HCT116 (cell line): ENCODE measurements at regions not wholly inside any gene's neighbourhood (a gene's known extent, or its start where the extent isn't known, plus 50 kb on each side); places are given as distances from the start of the nearest gene placed in this dataset.

ENCODE experiments used
- ATAC-seq: fragments of 200-7000 bp; cut with Tn5 transposase; 2 replicates; pipeline ENCODE4 v1.9.1; 2020; ENCODE audit warnings: mild to moderate bottlenecking, moderate library complexity
- BruUV-seq: library from RNA; stranded (reverse); fragments of 400-500 nt; replicated peaks from 2 replicates; lab custom pipeline; 2021; lab: Mats Ljungman, UMichigan
- CTCF ChIA-PET: fragments of 300-600 bp; sonication (Branson Sonifier 250); formaldehyde crosslinking; loops from one replicate; lab custom pipeline; 2021; ENCODE audit warnings: antibody characterized with exemption; lab: Charles Lee
- POLR2A ChIA-PET: fragments of 300-600, 350-600 bp; sonication (Branson Sonifier 250); formaldehyde crosslinking; loops from one replicate; lab custom pipeline; 2021; ENCODE audit warnings: antibody characterized with exemption; lab: Charles Lee
- RAD21 ChIA-PET, 2 experiments: fragments of 300-600 bp; sonication (Branson Sonifier 250); formaldehyde crosslinking; loops; one replicate each; lab custom pipeline; 2023; ENCODE audit warnings: low total read pairs in 2 of 2; ENCODE audit not compliant: uncharacterized antibody in 2 of 2, unreplicated experiment in 2 of 2, low non-redundant PET in 1 of 2; lab: Charles Lee
- DNase-seq: peaks from one replicate; pipeline ENCODE4 v3.0.0-alpha.2; 2010; ENCODE audit warnings: low read depth, low spot score
- H2AFZ ChIP-seq: fragments of 200-600 bp; shearing (Covaris generic), sonication (generic); 2 replicates; pipeline ENCODE4 v1.6.1; 2017; ENCODE audit warnings: low read depth, mixed run types, mixed read lengths, antibody characterized with exemption, low read length; ENCODE audit not compliant: poor library complexity, severe bottlenecking
- H3K27ac ChIP-seq: 2 replicates; pipeline ENCODE4 v1.5.1; 2012; ENCODE audit warnings: low read depth, low read length
- H3K27me3 ChIP-seq: fragments of 200-600 bp; sonication (generic); 2 replicates; pipeline ENCODE4 v1.6.1; 2016; ENCODE audit warnings: mixed run types, low read length, mixed read lengths; ENCODE audit not compliant: insufficient read depth
- H3K36me3 ChIP-seq, 2 experiments: fragments of 200-500 bp in 1 of 2; fragments of 200-600 bp in 1 of 2; sonication (Bioruptor generic) in 1 of 2; sonication (generic) in 1 of 2; 2 replicates each; pipeline versions ENCODE4 v1.5.1 to v1.6.1; 2014 to 2016; ENCODE audit warnings: low read length in 2 of 2, inconsistent platforms in 1 of 2, mixed read lengths in 1 of 2, mixed run types in 1 of 2; ENCODE audit not compliant: insufficient read depth in 2 of 2, control insufficient read depth in 1 of 2
- H3K4me1 ChIP-seq, 2 experiments: fragments of 200-600 bp in 1 of 2; sonication (generic) in 1 of 2; 2 replicates each; pipeline versions ENCODE4 v1.5.1 to v1.6.1; 2012 to 2017; ENCODE audit warnings: low read length in 2 of 2, inconsistent platforms in 1 of 2, mild to moderate bottlenecking in 1 of 2, mixed read lengths in 1 of 2, mixed run types in 1 of 2, moderate library complexity in 1 of 2; ENCODE audit not compliant: insufficient read depth in 2 of 2, control insufficient read depth in 1 of 2
- H3K4me2 ChIP-seq: fragments of 200-600 bp; sonication (generic); 2 replicates; pipeline ENCODE4 v1.6.1; 2017; ENCODE audit warnings: mixed run types, low read length, mixed read lengths
- H3K4me3 ChIP-seq, 2 experiments: fragments of 200-600 bp in 1 of 2; sonication (generic) in 1 of 2; replicated peaks in 1 of 2; 2 replicates each; pipeline ENCODE4 v1.5.1; 2011 to 2016; ENCODE audit warnings: low read length in 2 of 2, control low read depth in 1 of 2, low read depth in 1 of 2, mild to moderate bottlenecking in 1 of 2, mixed read lengths in 1 of 2, mixed run types in 1 of 2
- H3K79me2 ChIP-seq: fragments of 200-600 bp; sonication (generic); 2 replicates; pipeline ENCODE4 v1.6.1; 2017; ENCODE audit warnings: mild to moderate bottlenecking, mixed run types, low read length, moderate library complexity, mixed read lengths; ENCODE audit not compliant: insufficient read depth
- H3K9ac ChIP-seq: fragments of 200-600 bp; sonication (generic); 2 replicates; pipeline ENCODE4 v1.6.1; 2016; ENCODE audit warnings: low read length, mixed read lengths
- H3K9me2 ChIP-seq: fragments of 200-600 bp; sonication (generic), shearing (Covaris generic); 2 replicates; pipeline ENCODE4 v1.6.1; 2017; ENCODE audit warnings: mixed run types, mild to moderate bottlenecking, moderate library complexity; ENCODE audit not compliant: insufficient read depth
- H3K9me3 ChIP-seq, 2 experiments: fragments of 200-500 bp in 1 of 2; fragments of 200-600 bp in 1 of 2; sonication (Bioruptor generic) in 1 of 2; sonication (generic) in 1 of 2; 2 replicates each; pipeline ENCODE4 v1.6.1; 2014 to 2017; ENCODE audit warnings: low read length in 2 of 2, mixed read lengths in 2 of 2, inconsistent platforms in 1 of 2, low read depth in 1 of 2, mild to moderate bottlenecking in 1 of 2, mixed run types in 1 of 2, moderate library complexity in 1 of 2; ENCODE audit not compliant: control insufficient read depth in 1 of 2, insufficient read depth in 1 of 2
- H4K20me1 ChIP-seq: fragments of 200-600 bp; sonication (generic), shearing (Covaris generic); 2 replicates; pipeline ENCODE4 v1.6.1; 2017; ENCODE audit warnings: mixed run types, mild to moderate bottlenecking, moderate library complexity; ENCODE audit not compliant: insufficient read depth
- CBX3 ChIP-seq: IDR thresholded peaks from 2 replicates; pipeline ENCODE4 v1.6.1; 2012; ENCODE audit warnings: low read depth
- RAD21 ChIP-seq: IDR thresholded peaks from 2 replicates; pipeline ENCODE4 v1.6.1; 2012; ENCODE audit warnings: low read depth, mild to moderate bottlenecking
- SRF ChIP-seq: IDR thresholded peaks from 2 replicates; pipeline ENCODE4 v1.6.1; 2012; ENCODE audit warnings: low read depth
- TCF7L2 ChIP-seq: IDR thresholded peaks from 2 replicates; pipeline ENCODE4 v1.7.0; 2011; ENCODE audit warnings: borderline replicate concordance, inconsistent platforms; ENCODE audit not compliant: insufficient read depth, insufficient read length; ENCODE audit errors: extremely low read depth
- intact Hi-C: fragments of 100-400 bp; cut with micrococcal nuclease; formaldehyde crosslinking; loops from 2 replicates; pipeline ENCODE4 v1.10.0; 2022
- TF ChIP-seq, protein P1 (sequence below): IDR thresholded peaks from 2 replicates; pipeline ENCODE4 v1.6.1; 2012; ENCODE audit warnings: low read depth

DNA sequence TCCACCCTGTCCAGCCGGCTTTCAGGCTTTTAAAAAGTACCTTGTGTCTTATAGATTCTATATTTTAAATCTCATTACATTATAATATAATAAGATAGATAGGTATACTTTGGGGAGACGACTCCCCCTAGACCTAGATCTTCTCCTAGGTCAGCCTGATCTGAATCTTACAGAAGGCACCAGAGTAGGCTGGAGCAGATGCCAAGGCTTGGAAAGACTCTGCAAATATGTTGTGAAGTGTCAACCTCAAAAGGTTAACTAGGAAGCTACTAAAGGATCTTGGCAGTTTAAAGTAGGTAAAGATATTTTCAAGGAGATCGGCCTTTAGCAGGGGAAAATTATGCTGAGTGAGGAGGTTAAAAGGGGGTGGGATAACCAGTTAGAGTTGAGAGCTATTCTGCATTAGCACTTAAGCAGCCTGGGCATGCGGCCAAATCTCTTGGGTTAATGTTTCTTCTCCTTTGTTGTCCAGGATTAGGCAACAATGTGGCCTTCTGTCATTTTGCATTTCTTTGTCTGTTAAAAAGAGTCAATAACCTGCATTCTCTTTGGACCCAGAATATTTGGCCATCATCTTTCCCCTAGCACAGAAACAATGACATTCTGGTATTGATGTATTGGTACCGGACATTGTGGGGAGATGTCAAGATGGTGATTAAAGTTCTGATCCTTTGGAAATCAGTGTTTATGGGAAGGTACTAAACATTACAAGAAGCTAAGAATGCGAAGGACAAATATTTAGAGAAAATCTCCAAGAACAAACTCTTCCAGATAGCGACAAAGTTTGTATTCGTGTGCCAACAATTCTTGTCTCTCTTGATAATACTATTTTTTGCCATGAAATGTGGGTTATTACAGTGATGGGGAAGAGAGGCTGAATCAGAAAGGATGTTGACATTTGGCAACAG lies 51.2 kb upstream of the DHX40 start:
- H3K9ac ChIP-seq: no peak overlapping the region
- H3K4me2 ChIP-seq: no peak overlapping the region
- H4K20me1 ChIP-seq: no peaks in the 10 kb centered on the region
- intact Hi-C loops: no loop called here
- ATAC-seq (no peak), DNase-seq (no peak)
- H3K9me3 ChIP-seq: no peaks in the 10 kb centered on the region
- no TSS peak for BruUV-seq
- no peaks in the 10 kb centered on the region for H3K36me3 ChIP-seq
- H3K4me1 ChIP-seq: no peaks in the 10 kb centered on the region
- H2AFZ ChIP-seq: no peak overlapping the region
- H3K9me2 ChIP-seq: no peaks in the 10 kb centered on the region
- ChIA-PET POLR2A (no interaction called here), RAD21 (no interaction called here), CTCF (no interaction called here)
- TF ChIP-seq RAD21: no peak
- TF ChIP-seq, protein P1, sequence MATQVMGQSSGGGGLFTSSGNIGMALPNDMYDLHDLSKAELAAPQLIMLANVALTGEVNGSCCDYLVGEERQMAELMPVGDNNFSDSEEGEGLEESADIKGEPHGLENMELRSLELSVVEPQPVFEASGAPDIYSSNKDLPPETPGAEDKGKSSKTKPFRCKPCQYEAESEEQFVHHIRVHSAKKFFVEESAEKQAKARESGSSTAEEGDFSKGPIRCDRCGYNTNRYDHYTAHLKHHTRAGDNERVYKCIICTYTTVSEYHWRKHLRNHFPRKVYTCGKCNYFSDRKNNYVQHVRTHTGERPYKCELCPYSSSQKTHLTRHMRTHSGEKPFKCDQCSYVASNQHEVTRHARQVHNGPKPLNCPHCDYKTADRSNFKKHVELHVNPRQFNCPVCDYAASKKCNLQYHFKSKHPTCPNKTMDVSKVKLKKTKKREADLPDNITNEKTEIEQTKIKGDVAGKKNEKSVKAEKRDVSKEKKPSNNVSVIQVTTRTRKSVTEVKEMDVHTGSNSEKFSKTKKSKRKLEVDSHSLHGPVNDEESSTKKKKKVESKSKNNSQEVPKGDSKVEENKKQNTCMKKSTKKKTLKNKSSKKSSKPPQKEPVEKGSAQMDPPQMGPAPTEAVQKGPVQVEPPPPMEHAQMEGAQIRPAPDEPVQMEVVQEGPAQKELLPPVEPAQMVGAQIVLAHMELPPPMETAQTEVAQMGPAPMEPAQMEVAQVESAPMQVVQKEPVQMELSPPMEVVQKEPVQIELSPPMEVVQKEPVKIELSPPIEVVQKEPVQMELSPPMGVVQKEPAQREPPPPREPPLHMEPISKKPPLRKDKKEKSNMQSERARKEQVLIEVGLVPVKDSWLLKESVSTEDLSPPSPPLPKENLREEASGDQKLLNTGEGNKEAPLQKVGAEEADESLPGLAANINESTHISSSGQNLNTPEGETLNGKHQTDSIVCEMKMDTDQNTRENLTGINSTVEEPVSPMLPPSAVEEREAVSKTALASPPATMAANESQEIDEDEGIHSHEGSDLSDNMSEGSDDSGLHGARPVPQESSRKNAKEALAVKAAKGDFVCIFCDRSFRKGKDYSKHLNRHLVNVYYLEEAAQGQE: no peak
- TF ChIP-seq SRF: no peak
- no peak for TF ChIP-seq CBX3
- TF ChIP-seq TCF7L2: peak; percentile 35
- H3K4me3 ChIP-seq: no peak overlapping the region
- no peak overlapping the region for H3K27ac ChIP-seq
- no peaks in the 10 kb centered on the region for H3K79me2 ChIP-seq
- H3K27me3 ChIP-seq: no peaks in the 10 kb centered on the region
